NT2/D1 (cell line): ENCODE measurements at regions not wholly inside any gene's neighbourhood (a gene's known extent, or its start where the extent isn't known, plus 50 kb on each side); places are given as distances from the start of the nearest gene placed in this dataset.

Experiments
- SUZ12 ChIP-seq: IDR thresholded peaks from 2 replicates; pipeline ENCODE4 v1.6.1; 2011; ENCODE audit not compliant: insufficient read length, insufficient read depth; ENCODE audit errors: extremely low read depth
- YY1 ChIP-seq: IDR thresholded peaks from 2 replicates; pipeline ENCODE4 v1.6.1; 2011; ENCODE audit not compliant: insufficient read length, insufficient read depth

DNA sequence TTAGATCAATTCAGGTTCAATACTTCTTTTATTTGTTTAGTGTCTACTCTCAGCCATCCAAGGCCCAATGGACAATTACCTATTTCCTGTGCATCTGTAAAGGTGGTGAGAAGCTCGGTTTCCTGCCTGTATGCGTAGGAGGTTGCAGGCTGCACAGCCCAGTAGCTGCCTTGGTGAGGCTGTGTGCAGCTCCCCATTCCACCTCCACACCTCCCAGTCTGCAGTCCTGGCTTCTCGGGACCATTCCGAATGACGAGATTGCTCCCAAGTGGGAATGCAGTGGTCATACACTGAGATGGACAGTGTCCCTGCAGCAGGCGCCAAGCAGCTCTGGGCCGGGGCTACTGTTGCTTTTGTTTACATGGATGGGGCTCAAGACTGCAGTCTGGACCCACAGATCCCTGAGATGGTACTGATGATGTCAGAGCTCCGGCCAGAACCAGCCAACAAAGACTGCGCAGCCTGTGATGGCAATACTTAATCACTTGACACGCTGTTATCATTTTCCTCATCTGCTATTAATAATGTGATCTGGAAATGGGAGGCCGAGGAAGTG is 206.1 kb upstream of the IRX1 start:
- TF ChIP-seq SUZ12 (no peak), YY1 (no peak)
